RWPE2 (cell line): ENCODE measurements at regions not wholly inside any gene's neighbourhood (a gene's known extent, or its start where the extent isn't known, plus 50 kb on each side); places are given as distances from the start of the nearest gene placed in this dataset.

Experiments
- ATAC-seq: fragments of 200-7000 bp; cut with Tn5 transposase; 3 replicates; pipeline ENCODE4 v1.9.1; 2021; ENCODE audit warnings: low read depth
- DNase-seq: peaks from one replicate; pipeline ENCODE4 v3.0.0-alpha.2; 2020; ENCODE audit warnings: low spot score
- H3K27ac ChIP-seq: fragments of 450-650 bp; 2 replicates; pipeline ENCODE4 v1.5.1; 2017; ENCODE audit warnings: mild to moderate bottlenecking; ENCODE audit not compliant: poor library complexity, severe bottlenecking
- H3K27me3 ChIP-seq: fragments of 250-450 bp; sonication (Bioruptor Pico); 2 replicates; pipeline ENCODE4 v1.5.1; 2021; ENCODE audit warnings: mild to moderate bottlenecking, moderate library complexity; ENCODE audit not compliant: insufficient read depth, poor library complexity, severe bottlenecking
- H3K36me3 ChIP-seq: fragments of 250-450 bp; sonication (Bioruptor Pico); 2 replicates; pipeline ENCODE4 v1.5.1; 2020; ENCODE audit warnings: low read depth, mild to moderate bottlenecking, moderate library complexity
- H3K4me1 ChIP-seq: fragments of 250-450 bp; sonication (Bioruptor Pico); 2 replicates; pipeline ENCODE4 v1.5.1; 2021; ENCODE audit warnings: mild to moderate bottlenecking, moderate library complexity; ENCODE audit not compliant: insufficient read depth, poor library complexity, severe bottlenecking
- H3K4me3 ChIP-seq: fragments of 250-450 bp; sonication (Bioruptor Pico); 2 replicates; pipeline ENCODE4 v1.5.1; 2021; ENCODE audit warnings: mild to moderate bottlenecking, moderate library complexity; ENCODE audit not compliant: severe bottlenecking
- H3K9me3 ChIP-seq: fragments of 250-450 bp; sonication (Bioruptor Pico); 2 replicates; pipeline ENCODE4 v1.5.1; 2021; ENCODE audit warnings: mild to moderate bottlenecking, moderate library complexity; ENCODE audit not compliant: severe bottlenecking
- CTCF ChIP-seq: fragments of 450-650 bp; IDR thresholded peaks from one replicate; pipeline ENCODE4 v1.5.1; 2017; ENCODE audit warnings: mild to moderate bottlenecking, moderate library complexity; ENCODE audit not compliant: poor library complexity, severe bottlenecking

GRCh38 chr13:50114961-50115360, 99.7 kb downstream of the KCNRG start:
- Histone ChIP-seq H3K27me3 (no peaks in the 10 kb centered on the region), H3K27ac (no peak overlapping the region), H3K9me3 (no peaks in the 10 kb centered on the region), H3K4me1 (peaks cover 2% of the 10 kb centered on the region), H3K4me3 (no peak overlapping the region), H3K36me3 (no peaks in the 10 kb centered on the region)
- ATAC-seq: no peak
- no peak for TF ChIP-seq CTCF
- no peak for DNase-seq

- H3K27ac ChIP-seq: no peak overlapping the region
- DNase-seq (no peak), ATAC-seq (no peak)
- H3K4me1 ChIP-seq: peaks cover 2% of the 10 kb centered on the region
- no peaks in the 10 kb centered on the region for H3K36me3 ChIP-seq
- H3K27me3 ChIP-seq: no peaks in the 10 kb centered on the region
- no peak for TF ChIP-seq CTCF
- H3K9me3 ChIP-seq: no peaks in the 10 kb centered on the region
- H3K4me3 ChIP-seq: no peak overlapping the region
Observed at GRCh38 chr13:50115695-50116094, 100.5 kb downstream of the KCNRG start.

DNA sequence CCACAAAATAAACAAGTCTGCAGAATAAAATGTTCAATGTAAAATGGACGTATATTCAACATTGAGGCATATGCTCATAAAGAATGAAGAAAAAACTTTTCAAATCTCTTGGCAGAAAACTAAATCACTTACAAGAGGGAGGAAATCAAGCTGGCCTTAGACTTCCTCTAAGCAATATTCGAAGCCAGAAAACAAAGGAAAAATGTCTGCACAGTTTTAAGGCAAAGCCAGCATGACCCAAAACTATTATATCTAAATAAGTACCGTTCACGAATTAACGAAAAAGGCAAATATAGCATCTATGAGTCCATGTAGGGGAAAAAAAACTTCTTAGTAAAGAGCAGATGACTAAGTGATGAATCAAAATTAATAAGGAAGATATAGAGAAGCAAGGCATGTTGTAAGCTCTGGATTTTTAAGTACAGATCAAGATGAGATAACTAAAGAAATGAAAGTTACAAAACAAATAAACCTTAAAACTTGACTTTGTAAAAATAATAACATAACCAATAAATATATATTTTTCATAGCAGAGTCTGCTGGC, 101.3 kb downstream of the KCNRG start:
- Histone ChIP-seq H3K4me1 (peaks cover 2% of the 10 kb centered on the region), H3K36me3 (no peaks in the 10 kb centered on the region), H3K27me3 (no peaks in the 10 kb centered on the region), H3K9me3 (no peaks in the 10 kb centered on the region), H3K4me3 (no peak overlapping the region), H3K27ac (no peak overlapping the region)
- 0 out of 3 replicates have a peak, but pooled peaks have one; percentile 54 for ATAC-seq
- no peak for TF ChIP-seq CTCF
- no peak for DNase-seq

DNA sequence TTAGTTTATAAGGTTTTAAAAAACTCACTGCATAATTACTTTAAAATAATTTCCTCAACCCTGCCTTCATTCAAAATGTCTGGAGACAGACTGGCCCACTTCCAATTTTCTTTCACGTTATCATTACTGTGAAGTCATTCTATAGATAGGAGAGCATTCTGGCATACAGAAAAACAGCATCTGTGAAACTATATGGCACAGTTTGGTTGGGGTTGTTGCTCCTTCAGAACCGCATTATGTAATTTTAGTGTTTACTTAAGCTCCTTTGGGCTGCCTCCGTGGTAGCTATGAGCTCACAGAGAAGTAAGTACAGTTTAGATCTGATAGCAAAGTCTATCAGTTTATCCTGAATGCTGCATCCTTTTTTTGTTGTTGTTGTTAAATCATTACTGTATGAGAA, 104.3 kb downstream of the KCNRG start:
- no peak for DNase-seq
- Histone ChIP-seq H3K36me3 (no peaks in the 10 kb centered on the region), H3K27ac (no peak overlapping the region)

More for the DNA sequence above, 104.3 kb downstream of the KCNRG start:
- ATAC-seq: no peak
- no peaks in the 10 kb centered on the region for H3K9me3 ChIP-seq
- H3K4me3 ChIP-seq: no peak overlapping the region
- peaks cover 2% of the 10 kb centered on the region for H3K4me1 ChIP-seq
- no peaks in the 10 kb centered on the region for H3K27me3 ChIP-seq
- no peak for TF ChIP-seq CTCF
